GM21717 (cell line): ENCODE measurements at regions not wholly inside any gene's neighbourhood (a gene's known extent, or its start where the extent isn't known, plus 50 kb on each side); places are given as distances from the start of the nearest gene placed in this dataset.
"Not testable (repeated sequence)": the region's sequence is repeated elsewhere in the genome, so short reads cannot be mapped to it uniquely, and the experiment has no call there.

Experiments used
- ATAC-seq: cut with Tn5 transposase; IDR thresholded peaks from one replicate; pipeline ENCODE4 v1.9.1; 2021; ENCODE audit warnings: mild to moderate bottlenecking, moderate library complexity; ENCODE audit not compliant: unreplicated experiment

DNA sequence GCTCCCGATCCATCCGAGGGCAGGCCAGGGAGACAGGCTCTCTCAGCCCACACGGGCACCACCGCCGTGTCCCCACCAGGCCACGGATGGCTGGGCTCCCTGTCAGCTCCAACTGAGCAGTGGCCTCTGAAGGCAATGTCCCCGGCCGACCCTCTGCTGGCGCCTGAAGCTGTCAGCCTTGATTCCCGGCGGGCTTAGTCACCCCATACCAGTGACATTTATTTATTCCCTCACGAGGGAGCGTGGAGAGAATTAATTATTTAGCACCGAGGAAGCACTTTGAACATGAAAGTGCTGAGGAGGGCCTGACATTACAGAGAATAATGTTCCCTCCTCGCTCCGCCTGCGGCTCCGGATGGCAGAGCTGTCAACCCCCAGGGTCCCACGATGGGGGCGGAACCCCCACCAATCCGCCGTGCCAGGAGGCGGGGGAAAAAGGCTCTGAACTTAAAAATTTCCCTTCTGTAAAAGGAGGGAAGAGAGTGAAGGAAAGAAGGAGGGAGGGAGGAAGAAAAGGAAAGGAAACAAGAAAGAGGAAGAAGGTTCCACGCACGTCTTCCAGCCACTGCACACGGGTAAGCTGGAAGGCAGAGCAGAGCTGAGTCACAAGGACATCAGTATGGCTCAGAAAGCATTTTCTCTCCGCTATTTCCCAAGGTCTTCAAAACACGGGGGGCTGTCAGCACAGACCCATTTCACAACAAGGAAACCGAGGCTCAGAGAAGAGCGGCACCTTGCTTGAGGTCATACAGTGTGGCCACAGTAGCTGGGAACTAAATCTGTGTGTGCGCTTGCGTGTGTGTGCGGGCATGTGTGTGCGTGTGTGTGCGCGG, 108.7 kb upstream of the NCOR2 start:
- no peak for ATAC-seq

DNA sequence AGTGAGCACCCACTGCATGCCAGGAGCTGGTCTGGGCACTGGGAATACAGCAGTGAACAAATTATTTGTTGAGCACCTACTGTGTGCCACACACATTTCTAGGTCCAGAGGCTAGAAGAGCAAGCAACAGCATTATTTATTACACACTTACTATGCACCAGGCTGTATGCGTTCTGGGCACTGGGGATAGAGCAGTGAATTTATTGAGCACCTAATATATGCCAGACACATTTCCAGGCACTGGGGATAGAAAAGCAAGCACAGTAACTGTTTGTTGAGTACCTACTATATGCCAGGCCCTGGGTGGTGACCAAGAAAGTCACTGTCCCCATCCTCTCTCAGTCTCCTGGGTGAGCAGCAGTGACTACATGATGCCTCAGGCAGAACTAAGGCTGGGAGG, 107.5 kb upstream of the NCOR2 start:
- no peak for ATAC-seq

DNA sequence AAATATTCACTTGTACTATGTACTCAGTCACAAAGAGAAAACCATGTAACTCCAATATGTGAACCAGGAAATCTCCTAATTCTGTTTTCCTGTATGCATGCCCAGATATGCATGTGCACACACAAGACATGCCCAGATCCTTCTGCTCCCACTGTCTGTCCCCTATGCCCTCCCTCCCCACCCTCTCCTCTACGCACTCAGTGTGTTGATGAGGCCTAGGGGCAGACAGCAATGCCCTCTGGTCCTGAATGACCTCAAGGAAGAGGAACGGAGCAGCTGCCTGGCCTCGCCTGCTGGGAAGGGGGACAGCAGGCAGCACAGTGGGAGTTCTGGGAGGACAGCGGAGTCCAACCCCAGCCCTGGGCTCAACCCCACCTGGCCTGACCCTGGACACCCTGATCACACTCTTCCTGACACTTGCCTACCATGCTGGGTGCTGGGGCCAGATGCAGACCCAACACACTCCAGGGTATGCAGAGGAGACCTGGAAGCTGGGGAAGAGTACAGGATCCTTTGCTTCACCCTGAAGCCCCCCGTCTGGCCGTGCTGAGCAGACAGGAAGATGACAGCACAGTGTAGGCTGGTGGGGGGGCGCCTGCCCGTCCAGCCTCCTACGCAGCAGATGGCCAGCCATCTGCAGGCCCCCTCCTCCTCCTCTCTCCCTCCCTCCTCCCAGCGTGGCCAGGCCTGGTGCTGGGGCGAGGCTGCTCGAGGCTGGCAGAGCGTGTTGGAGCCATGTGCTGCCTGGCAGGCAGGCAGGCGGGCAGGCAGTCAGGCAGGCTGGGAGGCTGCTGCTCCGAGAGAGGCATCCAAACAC, 106.6 kb upstream of the NCOR2 start:
- no peak for ATAC-seq

DNA sequence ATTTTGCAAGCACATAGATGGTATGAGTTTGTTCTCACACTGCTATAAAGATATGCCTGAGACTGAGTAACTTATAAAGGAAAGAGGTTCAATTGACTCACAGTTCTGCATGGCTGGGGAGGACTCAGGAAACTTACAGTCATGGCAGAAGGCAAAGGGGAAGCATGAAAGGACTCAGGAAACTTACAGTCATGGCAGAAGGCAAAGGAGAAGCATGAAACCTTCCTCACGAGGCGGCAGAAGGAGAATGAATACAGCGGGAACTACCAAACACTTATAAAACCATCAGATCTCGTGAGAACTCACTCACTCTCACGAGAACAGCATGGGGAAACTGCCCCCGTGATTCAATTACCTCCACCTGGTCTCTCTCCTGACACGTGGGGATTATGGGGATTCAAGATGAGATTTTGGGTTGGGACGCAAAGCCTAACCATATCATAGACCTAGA, 101.9 kb upstream of the NCOR2 start:
- not testable (repeated sequence) for ATAC-seq

DNA sequence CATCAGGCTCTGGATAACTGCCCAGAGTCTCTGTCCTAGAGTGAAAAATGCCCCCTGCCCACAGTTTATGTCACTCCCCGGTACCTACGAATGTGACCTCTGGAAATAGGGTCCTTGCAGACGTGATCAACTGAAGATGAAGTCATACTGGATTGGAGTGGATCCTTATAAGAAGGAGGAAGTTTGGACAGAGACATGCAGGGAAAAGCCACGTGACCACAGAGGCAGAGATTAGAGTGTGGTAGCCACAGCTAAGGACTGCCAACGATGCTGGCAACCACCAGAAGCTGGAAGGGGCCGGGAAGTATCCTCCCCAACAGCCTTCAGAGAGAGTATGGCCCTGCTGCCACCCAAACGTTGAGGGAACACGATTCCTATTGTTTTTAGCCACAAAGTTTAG, 101.2 kb upstream of the NCOR2 start:
- no peak for ATAC-seq

DNA sequence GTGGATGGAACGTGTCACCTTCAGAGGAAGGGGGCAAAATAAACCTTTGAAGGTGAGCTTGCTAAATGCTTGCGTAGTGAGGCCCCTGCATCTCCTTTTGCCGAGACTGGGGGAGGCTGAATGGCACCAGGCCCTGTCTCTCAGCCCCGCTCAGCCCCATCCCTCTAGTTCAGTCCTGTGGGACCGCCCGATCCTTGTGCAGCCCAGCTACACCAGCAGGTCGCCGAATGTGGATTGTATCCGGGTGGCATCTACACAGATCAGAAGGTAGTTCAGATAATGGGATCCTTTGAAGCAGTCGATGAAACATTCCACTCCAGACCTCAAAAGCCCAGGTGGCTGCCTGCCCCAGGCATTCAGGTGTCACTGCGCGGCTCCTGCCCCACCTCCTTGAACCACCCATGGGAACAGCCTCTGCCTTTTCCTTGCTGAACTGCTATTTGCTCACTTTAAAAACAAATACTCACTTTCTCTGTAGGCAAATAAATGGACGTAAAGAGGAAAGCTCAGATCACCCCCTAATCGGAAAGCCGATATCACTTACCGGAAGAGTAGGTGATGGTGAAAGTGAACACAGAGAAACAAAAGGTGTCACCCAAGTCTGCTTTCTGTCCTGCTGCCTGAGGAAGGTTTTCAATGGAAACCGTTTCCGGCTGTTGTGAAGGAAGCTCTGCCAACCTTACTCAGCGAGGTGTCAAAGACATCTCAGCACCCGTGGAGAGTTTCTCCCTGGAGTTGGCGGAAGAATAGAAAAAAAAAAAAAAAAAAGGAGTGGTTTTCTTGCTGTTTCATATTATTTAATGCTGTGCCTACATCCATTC, 100.3 kb upstream of the NCOR2 start:
- ATAC-seq, result no peak

DNA sequence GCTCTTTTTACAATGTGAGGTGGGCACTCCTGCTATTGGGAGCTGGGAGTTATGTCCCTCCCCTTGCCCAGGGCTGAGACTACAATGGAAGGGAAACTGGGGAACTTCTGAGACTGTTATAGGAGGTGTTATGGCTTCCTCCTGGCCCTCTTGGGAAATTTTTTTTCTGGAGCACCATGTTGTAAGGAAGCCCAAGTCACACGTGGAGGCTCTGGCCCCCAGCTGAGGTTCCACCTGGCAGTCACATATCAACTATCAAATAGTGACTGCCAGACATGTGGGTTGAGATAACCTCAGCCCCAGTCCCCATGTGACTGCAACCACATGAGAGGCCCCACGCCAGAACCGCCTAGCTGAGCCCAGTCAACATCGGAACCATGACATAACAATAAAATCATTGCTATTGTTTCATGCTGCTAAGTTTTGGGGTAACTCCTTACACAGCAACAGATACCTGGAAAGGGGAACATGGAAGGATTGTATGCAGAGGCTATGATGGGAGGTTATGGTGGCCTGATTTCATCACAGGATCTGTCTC, 99.4 kb upstream of the NCOR2 start:
- ATAC-seq, result no peak

DNA sequence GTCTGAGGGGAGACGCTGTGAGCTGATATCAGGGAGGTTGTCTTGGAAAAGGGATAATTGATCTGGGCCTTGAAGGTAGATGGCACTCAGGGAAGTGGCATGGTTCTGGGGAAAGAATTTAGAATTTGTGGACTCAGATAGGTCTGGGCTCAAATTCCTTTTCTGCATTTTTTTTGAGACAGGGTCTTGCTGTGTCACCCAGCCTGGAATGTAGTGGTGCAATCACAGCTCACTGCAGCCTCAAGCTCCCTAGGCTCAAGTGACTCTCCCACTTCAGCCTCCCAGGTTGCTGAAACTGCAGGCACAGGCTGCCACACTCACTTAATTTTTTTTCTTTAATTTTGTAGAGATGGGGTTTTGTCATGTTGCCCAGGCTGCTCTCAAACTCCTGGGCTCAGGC, 98.1 kb upstream of the NCOR2 start:
- no peak for ATAC-seq

DNA sequence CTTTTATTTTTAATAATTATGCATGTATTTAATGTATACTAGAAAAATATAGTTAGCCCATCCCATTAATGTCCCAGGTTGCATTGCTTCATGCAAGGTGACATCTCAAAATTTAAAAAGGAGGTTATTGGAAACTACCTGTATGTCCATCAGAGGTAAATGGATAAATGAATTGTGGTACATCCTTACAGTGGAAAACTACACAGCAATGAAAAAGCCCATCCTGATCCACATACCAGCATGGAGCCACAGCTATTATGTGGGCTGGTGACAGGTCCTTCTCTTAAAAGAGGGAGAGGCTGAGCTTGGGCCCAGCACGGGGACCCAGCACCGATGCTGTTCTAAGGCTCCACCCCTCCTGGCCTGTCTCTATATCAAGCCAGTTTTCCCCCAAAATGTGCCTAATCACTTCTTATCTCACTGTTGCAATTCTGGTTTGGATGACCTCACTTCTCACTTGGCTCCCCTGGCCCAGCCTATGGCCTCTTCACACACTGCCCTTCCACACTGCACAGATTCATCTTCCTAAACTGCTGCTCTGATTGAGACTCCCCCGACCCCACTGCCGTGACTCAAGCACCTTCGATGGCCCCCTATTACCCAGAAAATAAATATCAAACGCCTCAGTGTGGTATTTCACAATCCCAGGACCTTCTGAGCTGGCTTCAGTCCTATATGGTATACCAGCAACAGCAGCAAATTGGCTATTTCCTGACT, 97.1 kb upstream of the NCOR2 start:
- no peak for ATAC-seq

DNA sequence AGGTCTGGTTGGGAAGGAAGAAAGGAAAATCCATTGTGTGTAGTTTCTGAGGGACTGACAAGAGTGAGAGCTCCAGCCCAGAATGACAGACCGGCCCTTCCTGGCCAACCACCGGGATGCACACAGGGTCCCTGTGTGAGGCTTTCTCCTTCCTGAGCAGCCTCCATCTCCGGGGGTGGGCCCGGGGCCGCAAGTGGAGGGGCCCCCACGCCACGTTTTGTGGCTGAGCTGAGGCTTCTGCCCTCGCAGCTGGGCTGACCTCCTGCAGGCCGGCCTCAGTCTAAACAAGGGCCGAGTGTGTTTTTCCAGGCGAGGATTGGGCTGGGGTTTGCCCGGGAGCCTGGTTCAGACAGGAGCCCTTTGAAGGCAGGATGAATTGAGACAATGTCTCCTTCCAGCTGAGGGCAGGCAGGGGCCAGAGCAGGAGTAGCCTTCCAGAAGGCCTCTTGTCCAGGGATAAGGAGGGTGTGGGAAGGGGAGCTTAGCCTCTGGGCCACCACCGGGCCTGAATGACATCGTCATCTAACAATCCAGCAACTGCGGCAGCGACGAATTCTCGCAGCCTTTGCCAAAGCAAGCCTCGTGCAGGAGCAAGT, 96.5 kb upstream of the NCOR2 start:
- ATAC-seq, result no peak

DNA sequence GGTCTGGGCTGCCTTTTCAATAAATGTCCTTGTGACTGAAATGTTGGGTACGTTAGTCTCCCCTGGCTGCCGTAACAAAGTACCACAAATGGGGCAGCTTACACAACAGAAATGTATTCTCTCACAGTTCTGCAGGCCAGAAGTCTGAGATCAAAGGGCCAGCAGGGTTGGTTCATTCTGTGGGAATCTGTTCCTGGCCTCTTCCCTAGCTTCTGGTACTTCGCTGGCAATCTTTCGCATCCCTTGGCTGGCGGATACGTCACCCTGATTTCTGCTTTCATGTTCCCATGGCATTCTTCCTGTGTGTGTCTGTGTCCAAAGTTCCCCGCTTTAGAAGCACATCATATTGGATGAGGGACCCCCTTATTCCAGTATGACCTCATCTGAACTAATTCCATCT, 95.8 kb upstream of the NCOR2 start:
- no peak for ATAC-seq

DNA sequence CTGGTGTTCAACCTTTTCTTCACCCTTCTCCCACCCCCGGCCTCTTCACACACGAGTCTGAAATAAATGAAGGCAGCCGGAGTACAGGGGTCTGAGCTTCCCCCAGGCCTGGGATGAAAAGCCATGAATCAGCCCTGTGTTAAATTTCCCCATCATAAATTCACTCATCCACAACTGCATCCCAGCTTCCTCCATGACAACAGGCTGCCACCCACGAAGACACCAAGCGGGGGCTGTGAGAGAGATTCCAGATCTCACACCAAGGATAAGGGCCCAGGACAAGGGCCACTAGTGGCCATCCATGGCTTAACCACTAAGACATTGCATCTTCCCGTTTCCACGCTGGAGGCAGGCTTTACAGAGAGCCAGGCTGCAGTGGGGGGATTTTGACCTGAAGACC, 93.9 kb upstream of the NCOR2 start:
- no peak for ATAC-seq

DNA sequence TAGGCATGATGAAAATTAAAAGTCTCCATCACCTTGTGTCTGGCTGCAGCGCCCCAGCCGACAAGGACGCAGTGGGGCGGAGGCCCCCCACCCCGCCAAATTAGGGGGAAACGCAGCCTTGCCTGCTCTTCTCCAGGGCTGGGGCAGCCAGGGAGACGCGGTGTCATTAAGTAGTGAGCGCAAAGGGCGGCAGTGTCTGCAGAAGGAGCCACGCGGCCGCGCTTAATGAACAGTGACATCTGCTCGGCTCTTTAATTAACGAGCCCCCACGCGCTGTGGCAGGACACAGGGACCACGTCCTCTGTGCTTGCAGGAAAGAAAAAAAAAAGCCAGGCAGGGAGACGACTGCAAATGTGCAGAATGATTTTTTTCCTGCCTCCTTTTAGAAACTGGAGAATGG, 93.4 kb upstream of the NCOR2 start:
- ATAC-seq, result no peak

DNA sequence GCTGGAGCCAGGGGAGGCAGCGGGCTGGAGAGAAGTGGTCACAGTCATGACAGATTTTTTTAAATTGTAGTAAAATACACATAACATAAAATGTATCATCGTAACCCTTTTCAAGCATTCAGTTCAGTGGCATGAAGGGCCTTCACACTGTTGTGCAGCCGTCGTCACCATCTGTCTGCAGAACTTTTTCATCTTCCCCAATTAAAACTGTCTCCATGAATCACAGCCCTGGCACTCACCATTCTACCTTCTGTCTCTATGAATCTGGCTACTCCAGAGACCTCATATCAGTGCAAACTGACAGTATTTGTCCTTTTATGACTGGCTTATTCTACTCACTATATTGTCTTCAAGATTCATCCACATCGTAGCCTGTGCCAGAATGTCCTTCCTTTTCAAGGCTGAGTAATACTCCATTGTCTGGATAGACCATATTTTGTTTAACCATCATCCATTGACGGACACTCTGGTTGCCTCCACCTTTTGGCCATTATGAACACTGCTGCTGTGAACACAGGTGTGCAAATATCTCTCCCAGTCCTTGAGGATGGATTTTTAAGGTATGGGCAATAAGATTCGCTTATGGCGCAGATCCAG, 91.5 kb upstream of the NCOR2 start:
- no peak for ATAC-seq

DNA sequence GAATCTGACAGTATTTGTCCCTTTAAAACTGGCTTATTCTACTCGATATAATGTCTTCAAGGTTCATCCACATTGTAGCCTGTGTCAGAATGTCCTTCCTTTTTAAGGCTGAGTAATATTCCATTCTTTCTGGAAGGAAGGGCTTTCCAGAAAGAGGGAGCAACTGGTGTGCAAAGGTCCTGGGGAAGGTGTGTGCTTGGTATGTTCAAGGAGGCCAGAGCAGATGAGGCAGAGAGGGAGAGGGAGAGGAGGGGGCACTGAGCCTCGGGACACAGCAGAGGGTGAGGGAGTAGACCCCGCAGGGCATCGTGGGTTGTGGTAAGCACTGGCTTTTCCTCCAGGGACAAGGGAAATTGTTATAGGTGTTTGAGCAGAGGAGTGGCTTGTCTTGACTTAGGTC, 90.9 kb upstream of the NCOR2 start:
- no peak for ATAC-seq

DNA sequence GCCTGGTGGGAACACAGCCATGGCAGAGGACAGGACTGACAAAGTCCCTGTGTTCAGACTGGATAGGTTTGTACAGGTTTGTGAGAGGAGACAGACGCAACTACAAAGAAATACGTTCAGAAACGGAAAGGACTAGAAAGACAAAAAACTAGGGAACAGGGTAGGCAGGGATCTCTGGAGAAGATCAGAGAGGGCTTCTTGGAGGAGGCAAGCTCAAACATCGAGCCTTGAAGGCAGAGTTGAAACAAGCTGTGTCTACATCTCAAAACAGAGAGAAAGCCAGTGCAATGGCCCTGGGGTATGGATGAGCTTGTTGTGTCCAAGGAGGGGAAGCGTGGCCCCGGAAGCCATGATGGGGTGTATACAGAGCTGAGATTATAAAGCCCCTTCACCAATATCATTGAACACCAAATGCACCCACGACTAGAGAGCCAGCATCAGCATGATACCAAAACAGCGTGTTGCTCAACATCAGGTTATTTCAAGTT, 89.6 kb upstream of the NCOR2 start:
- ATAC-seq, result no peak

DNA sequence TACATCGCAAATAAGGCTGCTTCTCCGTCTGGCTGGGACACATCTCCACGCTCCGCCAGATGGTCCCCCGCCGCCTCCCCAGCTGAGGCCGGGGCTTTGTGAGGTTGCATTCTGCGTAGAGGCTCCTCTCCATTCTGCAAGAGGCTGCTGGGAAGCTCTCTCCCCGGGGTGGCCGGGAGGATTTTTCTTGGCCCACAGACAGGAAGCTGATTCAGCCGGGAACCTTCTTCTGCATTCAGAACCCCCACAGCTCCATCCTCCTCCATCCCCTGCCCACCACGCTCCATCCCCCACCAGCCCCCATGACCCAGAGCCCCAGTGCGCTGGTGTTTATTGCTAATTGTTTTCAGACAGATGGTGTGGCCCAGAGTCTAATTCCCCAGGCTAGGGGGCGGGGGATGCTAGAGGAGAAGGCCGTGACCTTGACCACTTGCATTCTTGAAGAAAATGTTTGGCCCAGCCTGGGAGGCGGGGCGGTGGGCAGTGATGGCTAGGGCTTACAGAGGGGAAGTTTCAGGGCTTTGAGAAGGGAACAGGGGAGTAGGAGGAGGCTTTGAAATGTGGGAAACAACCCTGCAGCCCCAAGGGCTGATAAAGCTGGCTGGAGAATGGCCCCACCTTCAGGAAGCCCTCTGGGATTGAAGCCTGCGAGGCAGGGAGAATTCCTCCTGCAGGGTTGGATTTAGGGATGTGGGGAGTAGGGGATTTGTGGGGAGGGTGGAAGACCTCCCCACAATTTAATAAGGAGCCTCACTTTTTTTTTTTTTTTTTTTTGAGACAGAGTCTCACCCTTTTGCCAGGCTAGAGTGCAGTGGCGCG, 88.5 kb upstream of the NCOR2 start:
- no peak for ATAC-seq

DNA sequence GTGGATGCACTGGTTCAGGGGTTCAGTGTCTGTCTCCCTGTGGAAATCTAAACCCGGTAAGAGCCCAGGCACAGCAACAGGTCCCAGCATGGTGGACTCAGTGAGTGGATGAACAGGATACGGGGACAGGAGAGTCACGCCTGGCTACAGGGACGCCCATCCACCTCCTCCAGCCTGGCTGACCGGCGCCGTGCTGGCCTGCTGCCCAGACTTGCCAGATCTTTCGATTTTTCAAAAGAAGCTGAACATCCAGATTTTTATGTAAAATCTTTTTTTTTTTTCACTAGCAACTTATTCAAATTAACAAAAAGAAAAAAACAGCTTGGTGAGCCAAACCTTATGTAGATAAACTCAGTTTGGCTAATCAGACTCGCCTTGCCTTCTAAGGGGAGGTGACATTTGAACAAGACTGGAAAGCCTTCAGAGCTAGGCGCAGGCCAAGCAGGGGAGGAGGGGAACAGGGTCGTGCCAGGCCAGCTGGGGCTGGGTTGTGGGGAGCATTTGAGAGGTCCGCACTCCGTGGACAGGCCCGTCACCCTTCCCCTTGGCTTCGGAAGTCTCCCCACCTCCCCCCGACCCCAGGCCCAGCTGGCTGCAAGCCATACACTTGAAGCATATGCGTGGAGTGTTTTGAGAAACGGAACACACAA, 87.8 kb upstream of the NCOR2 start:
- no peak for ATAC-seq
